CD4-positive, alpha-beta T cell (primary cell): ENCODE measurements at regions not wholly inside any gene's neighbourhood (a gene's known extent, or its start where the extent isn't known, plus 50 kb on each side); places are given as distances from the start of the nearest gene placed in this dataset.

Experiments used
- ATAC-seq: fragments of 200-7000 bp; cut with Tn5 transposase; one replicate; pipeline ENCODE4 v1.10.0; 2022; ENCODE audit warnings: mild to moderate bottlenecking; ENCODE audit not compliant: poor library complexity
- CTCF ChIA-PET: fragments of 350-600 bp; sonication (Branson Sonifier 250); formaldehyde crosslinking; loops from one replicate; lab custom pipeline; 2021; ENCODE audit warnings: antibody characterized with exemption, inconsistent platforms; lab: Charles Lee
- POLR2A ChIA-PET: fragments of 350-600 bp; sonication (Branson Sonifier 250); formaldehyde crosslinking; loops from one replicate; lab custom pipeline; 2021; ENCODE audit warnings: antibody characterized with exemption, inconsistent platforms; lab: Charles Lee
- DNase-seq, 14 experiments: peaks; one replicate each; pipeline ENCODE4 v3.0.0-alpha.2; 2013 to 2020; ENCODE audit warnings: mixed read lengths in 2 of 14
- H3K27ac ChIP-seq, 2 donors: one replicate each; pipeline versions ENCODE4 v1.5.1 to v1.7.0; 2013; ENCODE audit warnings: low read length in 2 of 2, low read depth in 1 of 2, mild to moderate bottlenecking in 1 of 2
- H3K27me3 ChIP-seq, 2 experiments: 1 replicate in 1 of 2; 2 replicates in 1 of 2; pipeline versions ENCODE4 v1.6.1 to v1.7.0; 2013; ENCODE audit warnings: low read length in 2 of 2, control low read depth in 1 of 2, mild to moderate bottlenecking in 1 of 2, moderate library complexity in 1 of 2; ENCODE audit not compliant: insufficient read depth in 2 of 2, control insufficient read depth in 1 of 2
- H3K36me3 ChIP-seq: one replicate; pipeline ENCODE4 v1.6.1; 2013; ENCODE audit warnings: low read length, control low read depth; ENCODE audit not compliant: insufficient read depth
- H3K4me1 ChIP-seq: one replicate; pipeline ENCODE4 v1.6.1; 2013; ENCODE audit warnings: low read length, control low read depth; ENCODE audit not compliant: insufficient read depth
- H3K4me3 ChIP-seq: one replicate; pipeline ENCODE4 v1.5.1; 2013; ENCODE audit warnings: mild to moderate bottlenecking, low read length, moderate library complexity
- H3K9me3 ChIP-seq, 2 experiments: 1 replicate in 1 of 2; 2 replicates in 1 of 2; pipeline versions ENCODE4 v1.6.1 to v1.7.0; 2013; ENCODE audit warnings: low read length in 2 of 2, mild to moderate bottlenecking in 2 of 2, control low read depth in 1 of 2, moderate library complexity in 1 of 2; ENCODE audit not compliant: control insufficient read depth in 1 of 2, insufficient read depth in 1 of 2
- H3K27ac Mint-ChIP-seq: one replicate; pipeline ENCODE4 v1.8.0; 2020; ENCODE audit warnings: mixed read lengths
- H3K27me3 Mint-ChIP-seq: one replicate; pipeline ENCODE4 v1.8.0; 2021; ENCODE audit warnings: mixed read lengths
- H3K36me3 Mint-ChIP-seq: one replicate; pipeline ENCODE4 v1.8.0; 2021; ENCODE audit warnings: low read depth, mixed read lengths
- H3K4me1 Mint-ChIP-seq: one replicate; pipeline ENCODE4 v1.8.0; 2021; ENCODE audit warnings: low read depth, mixed read lengths
- H3K4me3 Mint-ChIP-seq: one replicate; pipeline ENCODE4 v1.8.0; 2020; ENCODE audit warnings: mild to moderate bottlenecking, mixed read lengths
- H3K9me3 Mint-ChIP-seq: one replicate; pipeline ENCODE4 v1.8.0; 2020; ENCODE audit warnings: mixed read lengths
- CTCF ChIP-seq: fragments of 200-600 bp; IDR thresholded peaks from one replicate; pipeline ENCODE4 v1.8.0; 2022; ENCODE audit warnings: antibody characterized with exemption, mild to moderate bottlenecking
- intact Hi-C, 2 experiments: fragments of 100-400 bp; cut with DNase I in 1 of 2; cut with micrococcal nuclease in 1 of 2; formaldehyde crosslinking; loops; one replicate each; pipeline versions ENCODE4 v1.15.1 to v1.9.0; 2023 to 2025; cut with DNase I, micrococcal nuclease

DNA sequence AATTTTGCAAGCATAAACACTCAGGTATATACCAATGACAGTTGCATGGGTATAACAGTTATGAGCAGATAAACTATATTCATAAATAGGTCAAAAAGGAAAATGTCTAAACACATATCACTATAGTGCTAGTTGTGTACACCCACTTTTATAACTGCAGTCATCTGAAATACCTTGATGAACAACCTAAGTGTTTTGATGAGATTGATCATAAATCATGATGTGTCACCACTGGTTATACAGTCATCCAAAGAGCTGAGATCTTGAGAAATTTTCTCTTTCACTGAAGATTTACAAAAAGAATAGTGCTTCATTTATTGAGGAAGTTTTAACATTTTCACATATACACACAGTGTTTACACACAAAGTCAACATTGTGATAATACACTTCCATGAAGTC lies 78.6 kb upstream of the SLC25A13 start:
- Mint-ChIP-seq H3K27me3 (peaks cover 10% of the 10 kb centered on the region), H3K27ac (no peak overlapping the region), H3K36me3 (no peaks in the 10 kb centered on the region), H3K4me1 (no peaks in the 10 kb centered on the region), H3K9me3 (no peaks in the 10 kb centered on the region), H3K4me3 (no peak overlapping the region)
- intact Hi-C loops: no loop called here
- DNase-seq (no peak), ATAC-seq (no peak)
- no peak for TF ChIP-seq CTCF
- no peak overlapping the region for H3K4me3 ChIP-seq
- CTCF ChIA-PET: no interaction called here
- no peak overlapping the region for H3K27ac ChIP-seq
- no peaks in the 10 kb centered on the region for H3K27me3 ChIP-seq
- POLR2A ChIA-PET: no interaction called here
- H3K4me1 ChIP-seq: no peaks in the 10 kb centered on the region
- H3K9me3 ChIP-seq: no peaks in the 10 kb centered on the region
- no peaks in the 10 kb centered on the region for H3K36me3 ChIP-seq

DNA sequence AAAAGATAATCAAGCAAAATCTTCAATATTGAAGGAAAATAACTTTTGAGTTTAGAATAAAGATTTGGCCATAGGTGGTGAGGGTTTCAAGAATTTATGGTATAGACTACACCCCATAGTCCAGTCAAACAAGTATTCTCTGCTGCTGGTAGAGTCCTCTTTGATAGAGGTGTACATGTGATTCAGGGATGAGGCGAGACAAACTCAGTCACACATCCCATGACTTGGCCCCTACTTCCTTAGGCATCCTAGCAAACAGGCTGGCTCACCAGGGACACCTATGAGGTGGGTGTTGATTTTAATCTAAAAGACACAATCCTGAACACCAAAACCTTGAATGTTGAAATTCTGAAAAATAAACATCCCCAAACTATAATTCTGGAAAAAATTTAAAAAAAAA lies 78.1 kb upstream of the SLC25A13 start:
- ChIA-PET CTCF (no interaction called here), POLR2A (no interaction called here)
- H3K27me3 Mint-ChIP-seq: peaks cover 10% of the 10 kb centered on the region
- DNase-seq (no peak), ATAC-seq (no peak)
- Histone ChIP-seq H3K9me3 (no peaks in the 10 kb centered on the region), H3K4me1 (no peaks in the 10 kb centered on the region), H3K27me3 (no peaks in the 10 kb centered on the region), H3K4me3 (no peak overlapping the region), H3K36me3 (no peaks in the 10 kb centered on the region), H3K27ac (no peak overlapping the region)
- no peak overlapping the region for H3K4me3 Mint-ChIP-seq
- intact Hi-C loops: no loop called here
- TF ChIP-seq CTCF: no peak
- no peaks in the 10 kb centered on the region for H3K9me3 Mint-ChIP-seq
- no peak overlapping the region for H3K27ac Mint-ChIP-seq
- no peaks in the 10 kb centered on the region for H3K36me3 Mint-ChIP-seq
- no peaks in the 10 kb centered on the region for H3K4me1 Mint-ChIP-seq

- POLR2A ChIA-PET: no interaction called here
- TF ChIP-seq CTCF: no peak
- intact Hi-C loops: no loop called here
Observed at GRCh38 chr7:96397936-96398598, 76.2 kb upstream of the SLC25A13 start.

More at GRCh38 chr7:96397936-96398598, 76.2 kb upstream of the SLC25A13 start:
- H3K4me3 Mint-ChIP-seq: no peak overlapping the region
- H3K9me3 Mint-ChIP-seq: peaks cover 2% of the 10 kb centered on the region
- no peaks in the 10 kb centered on the region for H3K36me3 ChIP-seq
- no peaks in the 10 kb centered on the region for H3K4me1 ChIP-seq
- no peaks in the 10 kb centered on the region for H3K9me3 ChIP-seq
- no peak overlapping the region for H3K27ac Mint-ChIP-seq
- H3K27me3 Mint-ChIP-seq: peaks cover 15% of the 10 kb centered on the region
- ATAC-seq (no peak), DNase-seq (no peak)
- no peaks in the 10 kb centered on the region for H3K27me3 ChIP-seq
- no peak overlapping the region for H3K27ac ChIP-seq
- CTCF ChIA-PET: no interaction called here
- H3K36me3 Mint-ChIP-seq: no peaks in the 10 kb centered on the region
- no peak overlapping the region for H3K4me3 ChIP-seq
- H3K4me1 Mint-ChIP-seq: no peaks in the 10 kb centered on the region
